CD8-positive, alpha-beta memory T cell (primary cell): ENCODE measurements at regions not wholly inside any gene's neighbourhood (a gene's known extent, or its start where the extent isn't known, plus 50 kb on each side); places are given as distances from the start of the nearest gene placed in this dataset.

ENCODE experiments used
- CTCF ChIA-PET: fragments of 350-600 bp; sonication (Branson Sonifier 250); formaldehyde crosslinking; loops from one replicate; lab custom pipeline; 2021; ENCODE audit warnings: antibody characterized with exemption; lab: Charles Lee
- POLR2A ChIA-PET: fragments of 350-600 bp; sonication (Branson Sonifier 250); formaldehyde crosslinking; loops from one replicate; lab custom pipeline; 2021; ENCODE audit warnings: antibody characterized with exemption; lab: Charles Lee
- DNase-seq, 5 donors: peaks; one replicate each; pipeline versions ENCODE4 v3.0.0 to v3.0.0-alpha.2; 2020 to 2022; ENCODE audit warnings: mixed read lengths in 1 of 5
- H3K27ac ChIP-seq: one replicate; pipeline ENCODE4 v1.7.0; 2013; ENCODE audit warnings: low read depth, mild to moderate bottlenecking, low read length, moderate library complexity
- H3K27me3 ChIP-seq: 2 replicates; pipeline ENCODE4 v1.7.0; 2013; ENCODE audit warnings: low read length, mild to moderate bottlenecking; ENCODE audit not compliant: insufficient read depth, poor library complexity, severe bottlenecking
- H3K36me3 ChIP-seq: 2 replicates; pipeline ENCODE4 v1.7.0; 2013; ENCODE audit warnings: mild to moderate bottlenecking, low read length, moderate library complexity; ENCODE audit not compliant: insufficient read depth
- H3K4me1 ChIP-seq: 2 replicates; pipeline ENCODE4 v1.7.0; 2013; ENCODE audit warnings: mild to moderate bottlenecking, low read length, moderate library complexity; ENCODE audit not compliant: insufficient read depth
- H3K4me3 ChIP-seq: 2 replicates; pipeline ENCODE4 v1.7.0; 2013; ENCODE audit warnings: mild to moderate bottlenecking, low read length
- H3K9me3 ChIP-seq: 2 replicates; pipeline ENCODE4 v1.7.0; 2013; ENCODE audit warnings: mild to moderate bottlenecking, low read length
- H3K27ac Mint-ChIP-seq, 8 donors: one replicate each; pipeline ENCODE4 v1.8.0; 2020 to 2021; ENCODE audit warnings: mixed read lengths in 8 of 8, mild to moderate bottlenecking in 6 of 8, inconsistent platforms in 3 of 8, moderate library complexity in 3 of 8
- H3K27me3 Mint-ChIP-seq, 2 donors: one replicate each; pipeline ENCODE4 v1.8.0; 2020 to 2021; ENCODE audit warnings: mixed read lengths in 2 of 2, mild to moderate bottlenecking in 1 of 2, moderate library complexity in 1 of 2
- H3K36me3 Mint-ChIP-seq, 3 donors: one replicate each; pipeline ENCODE4 v1.8.0; 2020 to 2021; ENCODE audit warnings: mixed read lengths in 3 of 3, inconsistent platforms in 1 of 3, mild to moderate bottlenecking in 1 of 3
- H3K4me1 Mint-ChIP-seq, 3 donors: one replicate each; pipeline ENCODE4 v1.8.0; 2020 to 2021; ENCODE audit warnings: mixed read lengths in 3 of 3, inconsistent platforms in 1 of 3, mild to moderate bottlenecking in 1 of 3
- H3K4me3 Mint-ChIP-seq, 7 donors: one replicate each; pipeline ENCODE4 v1.8.0; 2020 to 2021; ENCODE audit warnings: mixed read lengths in 7 of 7, mild to moderate bottlenecking in 6 of 7, moderate library complexity in 4 of 7, inconsistent platforms in 2 of 7
- H3K9me3 Mint-ChIP-seq, 5 donors: one replicate each; pipeline ENCODE4 v1.8.0; 2020 to 2022; ENCODE audit warnings: mixed read lengths in 5 of 5, mild to moderate bottlenecking in 3 of 5, moderate library complexity in 2 of 5, inconsistent platforms in 1 of 5

DNA sequence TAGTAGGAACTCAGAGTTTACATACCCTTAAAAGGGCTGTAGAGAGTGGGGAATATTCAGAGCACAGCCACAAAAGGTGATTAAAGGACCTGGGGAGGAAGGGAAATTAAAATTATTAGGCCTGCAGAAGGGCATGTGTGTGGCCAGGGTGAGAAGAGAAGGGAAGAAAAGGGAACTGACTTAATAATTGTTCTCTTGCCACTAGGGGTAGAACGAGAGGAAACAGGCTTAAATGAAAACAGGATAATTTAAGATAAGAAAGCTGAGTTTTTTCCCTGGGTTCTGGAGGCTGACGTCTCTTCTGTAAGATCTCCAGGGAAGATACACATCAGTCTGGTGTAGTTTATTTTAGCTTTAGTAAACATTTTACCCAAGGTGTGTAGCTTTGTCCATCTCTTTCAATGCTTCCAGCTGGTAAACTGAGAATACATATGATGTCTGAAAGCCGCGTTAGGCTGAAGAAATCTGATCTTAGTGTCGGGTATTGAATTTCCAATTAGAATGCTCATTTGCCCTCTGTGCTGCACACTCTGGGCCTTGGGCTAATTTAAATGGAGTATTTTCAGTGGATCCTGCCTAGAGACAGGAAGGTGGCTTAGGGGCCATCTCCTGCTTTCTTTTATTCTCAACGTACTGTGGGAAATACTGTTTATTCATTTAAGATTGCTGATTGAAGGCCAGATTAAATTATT lies 416.8 kb downstream of the TMEM38B start:
- H3K4me3 ChIP-seq, result no peak overlapping the region
- H3K9me3 ChIP-seq, result no peaks in the 10 kb centered on the region
- H3K27ac Mint-ChIP-seq, result no peak overlapping the region
- H3K36me3 ChIP-seq, result no peaks in the 10 kb centered on the region
- H3K27me3 Mint-ChIP-seq, result peaks cover 0 to 1% of the 10 kb centered on the region in 2 donors
- peaks cover 5 to 14% (median 13%) of the 10 kb centered on the region in 5 donors for H3K9me3 Mint-ChIP-seq
- H3K4me1 Mint-ChIP-seq, result no peaks in the 10 kb centered on the region
- ChIA-PET POLR2A (no interaction called here), CTCF (no interaction called here)
- H3K4me1 ChIP-seq, result no peaks in the 10 kb centered on the region
- H3K27ac ChIP-seq, result no peak overlapping the region
- H3K36me3 Mint-ChIP-seq, result peaks cover 0 to 1% (median 0%) of the 10 kb centered on the region in 3 donors
- DNase-seq, result no peak
- no peaks in the 10 kb centered on the region for H3K27me3 ChIP-seq
- no peak overlapping the region for H3K4me3 Mint-ChIP-seq

DNA sequence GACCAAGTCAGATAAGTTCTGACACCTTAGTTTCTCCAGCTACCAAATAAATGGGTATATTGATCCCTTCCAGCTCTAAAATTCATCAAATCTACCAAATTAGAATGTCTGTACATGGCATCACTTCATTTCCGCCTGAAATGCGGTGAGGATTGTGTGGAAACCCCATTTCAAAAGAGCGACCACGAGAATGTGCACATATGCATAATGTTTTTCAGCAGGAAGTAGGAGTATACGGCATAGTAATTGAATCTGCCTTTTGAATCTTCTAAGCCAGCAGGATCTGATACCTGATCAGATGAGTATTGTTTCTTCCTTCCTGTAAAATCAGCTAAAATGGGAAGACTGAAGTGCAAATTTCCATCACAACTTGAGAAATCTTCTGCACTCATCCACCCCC lies 418.6 kb downstream of the TMEM38B start:
- H3K27me3 ChIP-seq, result no peaks in the 10 kb centered on the region
- no peaks in the 10 kb centered on the region for H3K4me1 ChIP-seq
- ChIA-PET POLR2A (no interaction called here), CTCF (interaction anchor here (1.4 kb wide), 1 partner anchor 9 kb away, joined by 3 read pairs; no protein-coding TSS in a partner anchor)
- H3K4me3 ChIP-seq, result no peak overlapping the region
- no peak overlapping the region for H3K4me3 Mint-ChIP-seq
- no peaks in the 10 kb centered on the region for H3K4me1 Mint-ChIP-seq
- no peak for DNase-seq
- no peak overlapping the region for H3K27ac ChIP-seq
- no peak overlapping the region for H3K27ac Mint-ChIP-seq
- no peaks in the 10 kb centered on the region for H3K9me3 ChIP-seq
- H3K27me3 Mint-ChIP-seq, result peaks cover 0 to 1% of the 10 kb centered on the region in 2 donors
- H3K9me3 Mint-ChIP-seq, result peaks cover 3 to 13% (median 7%) of the 10 kb centered on the region in 5 donors
- H3K36me3 ChIP-seq, result no peaks in the 10 kb centered on the region
- H3K36me3 Mint-ChIP-seq, result peaks cover 0 to 1% (median 0%) of the 10 kb centered on the region in 3 donors

DNA sequence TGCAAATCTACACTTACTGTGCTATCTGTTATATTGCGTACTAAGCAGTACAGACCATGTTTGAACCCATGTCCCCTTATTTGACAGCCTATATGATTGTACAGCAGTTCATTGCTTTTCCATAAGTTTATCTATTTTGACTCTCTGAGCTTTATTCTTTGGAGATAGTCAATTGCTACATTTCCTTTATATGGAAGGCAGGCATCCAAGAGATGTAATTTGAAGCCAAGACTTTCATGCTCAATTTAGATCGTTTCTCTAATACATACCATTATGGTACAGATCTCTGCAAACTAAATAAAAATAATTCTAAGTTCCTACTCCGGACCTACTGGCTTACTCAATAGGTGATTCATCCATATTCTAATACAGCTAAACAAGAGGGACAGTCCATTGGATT lies 424.8 kb downstream of the TMEM38B start:
- CTCF ChIA-PET, result no interaction called here
- H3K27me3 Mint-ChIP-seq, result peaks cover 0 to 2% of the 10 kb centered on the region in 2 donors
- POLR2A ChIA-PET, result no interaction called here
- no peak overlapping the region for H3K27ac ChIP-seq
- no peak overlapping the region for H3K27ac Mint-ChIP-seq
- H3K9me3 Mint-ChIP-seq, result peaks cover 2 to 18% (median 15%) of the 10 kb centered on the region in 5 donors
- H3K27me3 ChIP-seq, result no peaks in the 10 kb centered on the region
- no peaks in the 10 kb centered on the region for H3K9me3 ChIP-seq
- H3K36me3 Mint-ChIP-seq, result no peaks in the 10 kb centered on the region
- no peak overlapping the region for H3K4me3 ChIP-seq
- no peaks in the 10 kb centered on the region for H3K4me1 ChIP-seq
- no peaks in the 10 kb centered on the region for H3K4me1 Mint-ChIP-seq
- no peaks in the 10 kb centered on the region for H3K36me3 ChIP-seq
- H3K4me3 Mint-ChIP-seq, result no peak overlapping the region
- DNase-seq, result no peak

DNA sequence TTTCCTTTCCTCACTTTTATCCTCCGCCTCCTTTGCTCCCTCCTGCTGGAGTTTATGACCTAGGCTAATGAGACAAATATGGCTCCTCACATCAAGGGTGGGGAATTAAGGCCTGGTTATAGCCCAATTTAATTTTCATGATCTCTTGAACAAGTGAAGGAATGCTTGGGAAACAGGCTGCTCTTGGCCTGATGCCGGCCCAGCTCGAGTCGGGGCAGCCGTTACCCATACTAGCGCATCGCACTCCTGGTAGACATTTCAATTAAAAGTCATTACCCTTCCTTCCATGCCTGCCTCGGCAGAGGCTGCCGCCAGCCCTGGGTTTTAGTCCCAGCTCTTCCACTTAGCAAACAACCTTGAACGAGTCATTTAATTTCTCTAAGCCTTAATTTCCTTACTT lies 425.7 kb downstream of the TMEM38B start:
- Mint-ChIP-seq H3K36me3 (no peaks in the 10 kb centered on the region), H3K27ac (no peak overlapping the region), H3K9me3 (peaks cover 3 to 19% (median 15%) of the 10 kb centered on the region in 5 donors), H3K4me3 (no peak overlapping the region), H3K27me3 (peaks cover 0 to 2% of the 10 kb centered on the region in 2 donors), H3K4me1 (no peaks in the 10 kb centered on the region)
- H3K9me3 ChIP-seq, result no peaks in the 10 kb centered on the region
- no peaks in the 10 kb centered on the region for H3K36me3 ChIP-seq
- ChIA-PET CTCF (no interaction called here), POLR2A (no interaction called here)
- H3K4me3 ChIP-seq, result no peak overlapping the region
- no peak for DNase-seq
- no peaks in the 10 kb centered on the region for H3K27me3 ChIP-seq
- no peaks in the 10 kb centered on the region for H3K4me1 ChIP-seq
- H3K27ac ChIP-seq, result no peak overlapping the region

DNA sequence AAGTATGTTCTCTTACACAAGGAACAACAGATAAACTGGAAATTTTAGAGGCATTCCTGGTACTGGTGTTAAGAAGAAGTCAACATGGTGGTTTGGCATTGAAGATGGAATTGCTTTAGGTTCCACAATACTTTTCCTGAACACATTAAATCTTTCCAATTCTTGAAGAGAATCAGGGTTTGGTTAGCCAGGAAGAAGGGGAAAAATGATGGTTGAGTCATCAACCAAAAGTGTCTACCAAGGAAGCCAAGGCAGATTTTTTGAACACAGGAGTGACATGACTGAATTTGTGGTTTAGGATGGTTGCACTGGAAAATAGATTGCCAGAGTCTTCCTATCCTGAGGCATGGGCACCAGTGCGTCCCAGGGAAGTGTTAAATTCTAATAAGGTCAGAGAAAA lies 433.4 kb downstream of the TMEM38B start:
- ChIA-PET POLR2A (no interaction called here), CTCF (no interaction called here)
- H3K27ac Mint-ChIP-seq, result no peak overlapping the region
- H3K27me3 Mint-ChIP-seq, result no peaks in the 10 kb centered on the region
- Histone ChIP-seq H3K4me1 (no peaks in the 10 kb centered on the region), H3K9me3 (no peaks in the 10 kb centered on the region), H3K27ac (no peak overlapping the region), H3K36me3 (no peaks in the 10 kb centered on the region), H3K4me3 (no peak overlapping the region), H3K27me3 (no peaks in the 10 kb centered on the region)
- no peak overlapping the region for H3K4me3 Mint-ChIP-seq
- peaks cover 7 to 22% (median 15%) of the 10 kb centered on the region in 5 donors for H3K9me3 Mint-ChIP-seq
- no peaks in the 10 kb centered on the region for H3K36me3 Mint-ChIP-seq
- no peaks in the 10 kb centered on the region for H3K4me1 Mint-ChIP-seq
- DNase-seq, result no peak

DNA sequence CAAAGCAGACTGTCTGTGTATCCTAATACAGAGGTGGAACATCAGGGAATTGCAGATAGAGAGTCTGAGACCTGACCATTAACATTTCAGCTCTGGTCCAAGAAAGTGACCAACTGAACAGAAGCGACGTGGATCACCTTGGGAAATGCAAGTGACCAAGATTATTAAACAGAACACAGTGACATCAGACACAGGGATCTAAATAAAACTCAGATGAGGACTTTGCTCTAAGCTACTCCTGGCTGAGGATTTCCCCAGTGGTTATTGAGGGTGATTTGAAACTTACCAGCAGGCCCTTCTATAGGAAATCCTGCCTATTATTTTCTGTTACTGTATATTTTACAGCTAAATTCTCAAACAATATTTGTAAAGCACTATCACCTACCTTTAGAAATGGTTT lies 436.0 kb downstream of the TMEM38B start:
- peaks cover 4 to 16% (median 13%) of the 10 kb centered on the region in 5 donors for H3K9me3 Mint-ChIP-seq
- H3K4me1 Mint-ChIP-seq, result no peaks in the 10 kb centered on the region
- ChIA-PET CTCF (no interaction called here), POLR2A (no interaction called here)
- Histone ChIP-seq H3K27ac (no peak overlapping the region), H3K4me1 (no peaks in the 10 kb centered on the region), H3K27me3 (no peaks in the 10 kb centered on the region), H3K9me3 (no peaks in the 10 kb centered on the region), H3K4me3 (no peak overlapping the region), H3K36me3 (no peaks in the 10 kb centered on the region)
- no peaks in the 10 kb centered on the region for H3K27me3 Mint-ChIP-seq
- H3K4me3 Mint-ChIP-seq, result no peak overlapping the region
- no peak overlapping the region for H3K27ac Mint-ChIP-seq
- no peak for DNase-seq
- H3K36me3 Mint-ChIP-seq, result no peaks in the 10 kb centered on the region

DNA sequence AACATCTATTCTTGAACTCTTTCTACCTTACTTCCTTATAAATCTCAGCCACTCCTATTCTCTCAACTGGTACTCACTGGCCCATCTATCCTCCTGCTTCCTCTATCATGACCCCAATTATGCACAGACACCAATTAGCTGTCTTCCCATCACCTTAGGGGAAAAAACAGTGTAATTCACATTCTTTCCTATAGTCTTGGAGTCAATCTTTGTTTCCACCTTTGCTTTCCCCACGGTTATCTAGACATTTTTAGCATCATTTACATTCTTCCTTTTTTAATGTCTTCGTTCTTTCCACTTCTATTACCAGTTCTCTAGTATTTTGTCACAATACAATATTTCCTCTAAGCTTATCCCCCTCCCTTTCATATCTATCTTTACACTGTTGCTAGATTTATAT lies 449.4 kb downstream of the TMEM38B start:
- Histone ChIP-seq H3K9me3 (no peaks in the 10 kb centered on the region), H3K27ac (no peak overlapping the region), H3K4me1 (no peaks in the 10 kb centered on the region), H3K36me3 (no peaks in the 10 kb centered on the region), H3K27me3 (no peaks in the 10 kb centered on the region), H3K4me3 (no peak overlapping the region)
- Mint-ChIP-seq H3K27me3 (no peaks in the 10 kb centered on the region), H3K4me3 (no peak overlapping the region), H3K27ac (peak overlapping the region in 1 of 8 donors; percentile 80), H3K4me1 (no peaks in the 10 kb centered on the region), H3K9me3 (peaks cover 0 to 17% (median 5%) of the 10 kb centered on the region in 5 donors), H3K36me3 (no peaks in the 10 kb centered on the region)
- ChIA-PET CTCF (no interaction called here), POLR2A (no interaction called here)
- DNase-seq, result no peak

DNA sequence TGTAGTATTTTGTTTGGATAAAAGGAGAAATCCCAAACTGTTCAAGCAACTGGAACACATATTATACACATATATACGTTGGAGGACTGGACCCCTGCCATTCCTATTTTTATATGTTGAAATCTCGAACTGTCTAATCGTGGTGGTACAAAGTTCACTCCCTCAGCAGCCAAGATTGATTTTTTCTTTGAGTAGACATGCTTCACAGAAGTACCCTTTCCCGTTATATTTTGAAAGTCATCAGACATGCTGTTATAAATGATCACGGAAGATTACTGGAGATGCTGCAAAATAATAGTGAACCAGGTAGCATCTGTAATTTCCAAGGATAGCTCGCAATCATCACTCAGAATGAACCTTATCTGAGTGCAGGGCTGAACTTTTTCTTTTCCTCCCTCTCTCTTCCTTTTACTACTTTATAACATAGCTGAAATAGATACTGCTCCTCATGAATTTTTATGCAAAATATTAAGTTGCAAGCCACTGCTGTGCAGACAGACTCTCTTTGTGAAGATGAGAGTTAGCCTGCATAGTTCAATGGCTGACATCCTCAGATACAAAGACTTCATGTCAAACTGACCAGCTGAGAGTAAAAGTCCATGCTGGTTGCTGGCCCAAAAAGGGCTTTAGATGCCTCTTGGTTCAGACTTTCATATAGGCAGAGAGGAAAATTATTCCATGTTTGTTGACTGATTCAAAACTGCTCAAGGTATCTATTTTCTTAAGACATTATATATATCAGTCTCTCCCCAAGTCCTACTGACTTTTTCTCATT lies 451.9 kb downstream of the TMEM38B start:
- Histone ChIP-seq H3K36me3 (no peaks in the 10 kb centered on the region), H3K27me3 (no peaks in the 10 kb centered on the region), H3K27ac (no peak overlapping the region), H3K4me1 (no peaks in the 10 kb centered on the region), H3K9me3 (no peaks in the 10 kb centered on the region), H3K4me3 (no peak overlapping the region)
- Mint-ChIP-seq H3K4me3 (no peak overlapping the region), H3K9me3 (peaks cover 0 to 16% (median 8%) of the 10 kb centered on the region in 5 donors), H3K4me1 (no peaks in the 10 kb centered on the region), H3K27me3 (no peaks in the 10 kb centered on the region), H3K27ac (no peak overlapping the region), H3K36me3 (no peaks in the 10 kb centered on the region)
- no peak for DNase-seq
- CTCF ChIA-PET, result no interaction called here
- POLR2A ChIA-PET, result no interaction called here
